Gastrocnemius medialis (tissue), 4 donors: ENCODE measurements at regions not wholly inside any gene's neighbourhood (a gene's known extent, or its start where the extent isn't known, plus 50 kb on each side); places are given as distances from the start of the nearest gene placed in this dataset.

ENCODE experiments used
- ATAC-seq, 2 donors: fragments of 150-250 bp; one replicate each; pipeline ENCODE4 v1.9.1; 2016
- DNase-seq, 2 donors: peaks; one replicate each; pipeline ENCODE4 v3.0.0-alpha.2; 2019
- H3K27ac ChIP-seq, 4 donors: fragments of 200-600 bp; sonication (generic); 1 replicate in 1 of 4; 2 replicates in 3 of 4; pipeline ENCODE4 v1.5.1; 2016 to 2018; ENCODE audit warnings: mild to moderate bottlenecking in 2 of 4, moderate library complexity in 1 of 4
- H3K27me3 ChIP-seq, 3 donors: fragments of 200-600 bp; sonication (generic) in 2 of 3; 1 replicate in 1 of 3; 2 replicates in 2 of 3; pipeline versions ENCODE4 v1.5.1 to v1.6.0; 2016 to 2019; ENCODE audit warnings: mild to moderate bottlenecking in 1 of 3, moderate library complexity in 1 of 3
- H3K36me3 ChIP-seq, 2 donors: fragments of 200-600 bp; sonication (generic) in 1 of 2; one replicate each; pipeline ENCODE4 v1.5.1; 2017 to 2018
- H3K4me1 ChIP-seq, 2 donors: fragments of 200-600 bp; sonication (generic) in 1 of 2; one replicate each; pipeline ENCODE4 v1.5.1; 2016 to 2017; ENCODE audit warnings: mild to moderate bottlenecking in 2 of 2
- H3K4me3 ChIP-seq, 4 donors: fragments of 200-600 bp; sonication (generic) in 3 of 4; 1 replicate in 1 of 4; 2 replicates in 3 of 4; pipeline ENCODE4 v1.5.1; 2016 to 2019; ENCODE audit warnings: mild to moderate bottlenecking in 2 of 4
- H3K9me3 ChIP-seq, 3 donors: fragments of 200-600 bp; sonication (generic) in 2 of 3; 1 replicate in 1 of 3; 2 replicates in 2 of 3; pipeline ENCODE4 v1.5.1; 2016 to 2019
- POLR2A ChIP-seq, 2 donors: fragments of 450-650 bp; IDR thresholded peaks; one replicate each; pipeline ENCODE4 v1.6.1; 2017; ENCODE audit warnings: antibody characterized with exemption in 2 of 2, mild to moderate bottlenecking in 2 of 2, moderate library complexity in 2 of 2
- in situ Hi-C, 4 donors: fragments of 200-750 bp; cut with MboI; loops; one replicate each; pipeline versions ENCODE4 v1.15.0 to v1.8.0; 2017; ENCODE audit warnings: low sequenced_read_pairs in 4 of 4
- intact Hi-C: fragments of 100-400 bp; cut with DNase I; formaldehyde crosslinking; loops from one replicate; pipeline ENCODE4 v1.15.1; 2023; ENCODE audit warnings: low total_unique reads
- TF ChIP-seq, protein P1 (sequence below), 5 experiments: fragments of 450-650 bp in 3 of 5; fragments of 200-600 bp in 2 of 5; sonication (generic) in 2 of 5; IDR thresholded peaks in 4 of 5; conservative IDR thresholded peaks in 1 of 5; 1 replicate in 4 of 5; 2 replicates in 1 of 5; pipeline ENCODE4 v1.5.1; 2016 to 2019; ENCODE audit warnings: antibody characterized with exemption in 5 of 5, mild to moderate bottlenecking in 3 of 5, moderate library complexity in 3 of 5

DNA sequence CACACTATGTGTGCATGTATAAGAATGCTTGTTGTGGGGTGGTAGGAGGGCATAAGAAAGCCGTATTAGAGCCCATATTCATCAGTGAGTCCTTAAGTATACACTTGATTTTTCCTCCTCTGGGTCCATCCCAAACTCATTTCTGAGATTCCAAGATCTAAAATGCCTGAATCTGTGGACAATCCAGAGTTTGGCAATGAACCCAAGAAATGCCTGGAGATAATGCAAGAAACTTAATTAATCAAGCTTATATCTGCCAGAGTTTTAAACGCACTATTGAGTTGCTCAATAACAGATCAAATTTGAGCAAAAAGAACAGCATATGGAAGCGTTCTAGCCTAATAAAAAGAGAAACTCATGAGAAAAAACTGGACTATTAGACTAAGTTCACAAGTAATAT is 143.4 kb upstream of the NAV3 start:
- no peak for DNase-seq
- TF ChIP-seq POLR2A (IDR thresholded peaks at IDR 0.05), result no peak
- TF ChIP-seq, protein P1, sequence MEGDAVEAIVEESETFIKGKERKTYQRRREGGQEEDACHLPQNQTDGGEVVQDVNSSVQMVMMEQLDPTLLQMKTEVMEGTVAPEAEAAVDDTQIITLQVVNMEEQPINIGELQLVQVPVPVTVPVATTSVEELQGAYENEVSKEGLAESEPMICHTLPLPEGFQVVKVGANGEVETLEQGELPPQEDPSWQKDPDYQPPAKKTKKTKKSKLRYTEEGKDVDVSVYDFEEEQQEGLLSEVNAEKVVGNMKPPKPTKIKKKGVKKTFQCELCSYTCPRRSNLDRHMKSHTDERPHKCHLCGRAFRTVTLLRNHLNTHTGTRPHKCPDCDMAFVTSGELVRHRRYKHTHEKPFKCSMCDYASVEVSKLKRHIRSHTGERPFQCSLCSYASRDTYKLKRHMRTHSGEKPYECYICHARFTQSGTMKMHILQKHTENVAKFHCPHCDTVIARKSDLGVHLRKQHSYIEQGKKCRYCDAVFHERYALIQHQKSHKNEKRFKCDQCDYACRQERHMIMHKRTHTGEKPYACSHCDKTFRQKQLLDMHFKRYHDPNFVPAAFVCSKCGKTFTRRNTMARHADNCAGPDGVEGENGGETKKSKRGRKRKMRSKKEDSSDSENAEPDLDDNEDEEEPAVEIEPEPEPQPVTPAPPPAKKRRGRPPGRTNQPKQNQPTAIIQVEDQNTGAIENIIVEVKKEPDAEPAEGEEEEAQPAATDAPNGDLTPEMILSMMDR (IDR thresholded peaks at IDR 0.05 in 4 of 5, conservative IDR thresholded peaks at IDR 0.05 in 1 of 5), result no peak
- Histone ChIP-seq H3K36me3 (no peaks in the 10 kb centered on the region), H3K4me3 (no peak overlapping the region), H3K4me1 (no peaks in the 10 kb centered on the region), H3K27ac (no peak overlapping the region), H3K27me3 (no peaks in the 10 kb centered on the region), H3K9me3 (no peaks in the 10 kb centered on the region)
- in situ Hi-C loops, result no loop called here
- ATAC-seq, result no peak
- intact Hi-C loops, result no loop called here

DNA sequence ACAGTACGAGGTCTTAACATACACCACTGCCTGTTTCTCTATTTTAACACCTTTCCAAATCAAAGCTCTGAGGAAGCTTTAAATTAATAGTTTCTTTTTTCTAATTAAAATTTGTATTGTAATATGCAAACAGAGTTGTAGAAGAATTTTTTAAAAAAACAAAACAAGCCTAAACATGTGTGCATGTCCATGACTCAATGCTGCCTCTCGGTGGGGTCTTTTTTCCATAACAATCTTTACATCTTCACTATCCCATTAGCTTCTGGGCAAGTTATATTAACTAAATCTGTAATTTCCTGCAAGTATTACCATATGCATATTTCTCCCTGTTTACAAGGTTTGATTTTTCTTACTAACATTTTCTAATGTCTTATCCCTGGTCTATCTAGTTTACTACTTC is 143.9 kb upstream of the NAV3 start:
- Histone ChIP-seq H3K4me1 (no peaks in the 10 kb centered on the region), H3K4me3 (no peak overlapping the region), H3K9me3 (no peaks in the 10 kb centered on the region), H3K27ac (no peak overlapping the region), H3K27me3 (no peaks in the 10 kb centered on the region), H3K36me3 (no peaks in the 10 kb centered on the region)
- DNase-seq, result no peak
- TF ChIP-seq, protein P1 (IDR thresholded peaks at IDR 0.05 in 4 of 5, conservative IDR thresholded peaks at IDR 0.05 in 1 of 5), result no peak
- no peak for TF ChIP-seq POLR2A (IDR thresholded peaks at IDR 0.05)
- ATAC-seq, result no peak
- intact Hi-C loops (no loop called here), in situ Hi-C loops (no loop called here)

DNA sequence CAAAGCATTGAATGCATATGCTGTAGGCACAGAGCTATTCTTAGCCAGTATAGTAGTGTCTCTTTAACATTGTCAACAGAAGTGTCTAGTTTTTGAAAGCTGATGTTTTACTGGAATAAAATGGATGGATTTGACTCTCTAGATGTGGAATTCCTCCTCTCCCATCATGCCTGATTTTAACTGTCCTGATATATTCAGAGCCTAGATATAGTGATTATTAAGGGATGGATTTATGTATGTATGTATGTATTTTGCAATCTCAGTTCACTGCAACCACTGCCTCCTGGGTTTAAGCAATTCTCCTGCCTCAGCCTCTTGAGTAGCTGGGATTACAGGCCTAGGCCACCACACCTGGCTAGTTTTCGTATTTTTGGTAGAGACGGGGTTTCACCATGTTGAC is 144.8 kb upstream of the NAV3 start:
- Histone ChIP-seq H3K4me1 (no peaks in the 10 kb centered on the region), H3K9me3 (no peaks in the 10 kb centered on the region), H3K36me3 (no peaks in the 10 kb centered on the region), H3K27me3 (no peaks in the 10 kb centered on the region), H3K27ac (no peak overlapping the region), H3K4me3 (no peak overlapping the region)
- in situ Hi-C loops (no loop called here), intact Hi-C loops (no loop called here)
- TF ChIP-seq POLR2A (IDR thresholded peaks at IDR 0.05), result no peak
- TF ChIP-seq, protein P1 (IDR thresholded peaks at IDR 0.05 in 4 of 5, conservative IDR thresholded peaks at IDR 0.05 in 1 of 5), result no peak
- DNase-seq, result no peak
- ATAC-seq, result no peak

DNA sequence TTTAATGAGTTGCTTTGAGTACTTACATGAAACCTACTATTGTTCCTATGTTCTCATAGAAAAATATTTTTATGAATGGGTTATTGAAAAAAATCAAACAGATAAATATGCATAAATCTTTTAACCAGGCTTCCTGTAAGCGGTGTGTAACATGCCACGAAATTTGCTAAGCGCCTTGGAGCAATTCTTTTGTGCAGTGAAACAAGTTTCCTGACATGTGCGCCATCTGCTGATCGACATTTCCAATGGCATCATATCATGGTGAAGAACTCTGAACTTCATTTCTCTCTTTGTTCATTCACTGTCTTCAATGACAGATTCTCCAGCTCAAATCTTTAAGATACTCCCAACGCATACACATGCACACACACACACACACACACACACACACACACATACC is 145.6 kb upstream of the NAV3 start:
- Histone ChIP-seq H3K4me1 (no peaks in the 10 kb centered on the region), H3K27ac (no peak overlapping the region), H3K9me3 (no peaks in the 10 kb centered on the region), H3K4me3 (no peak overlapping the region), H3K27me3 (no peaks in the 10 kb centered on the region), H3K36me3 (no peaks in the 10 kb centered on the region)
- ATAC-seq (peak in 1 of 2 donors; percentile 56), DNase-seq (peak in 1 of 2 donors; percentile 4)
- intact Hi-C loops (no loop called here), in situ Hi-C loops (no loop called here)
- TF ChIP-seq, protein P1 (IDR thresholded peaks at IDR 0.05 in 4 of 5, conservative IDR thresholded peaks at IDR 0.05 in 1 of 5), result peak in 3 of 5 experiments; percentile 11 to 35 (median 17)
- no peak for TF ChIP-seq POLR2A (IDR thresholded peaks at IDR 0.05)

DNA sequence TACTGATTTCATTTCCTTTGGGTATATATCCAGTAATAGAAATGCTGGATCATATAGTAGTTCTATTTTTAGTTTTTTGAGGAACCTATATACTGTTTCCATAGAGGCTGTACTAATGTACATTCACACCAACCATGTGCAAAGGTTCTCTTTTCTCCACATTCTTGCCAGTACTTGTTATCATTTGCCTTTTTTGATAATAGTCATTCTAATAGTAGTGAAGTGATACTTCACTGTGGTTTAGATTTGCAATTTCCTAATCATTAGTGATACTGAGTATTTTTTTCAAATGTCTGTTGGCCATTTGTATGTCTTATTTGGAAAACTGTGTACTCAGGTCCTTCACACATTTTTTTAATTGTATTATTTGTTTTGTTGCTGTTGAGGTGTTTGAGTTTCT is 148.2 kb upstream of the NAV3 start:
- in situ Hi-C loops (no loop called here), intact Hi-C loops (no loop called here)
- Histone ChIP-seq H3K27ac (no peak overlapping the region), H3K4me3 (no peak overlapping the region), H3K27me3 (no peaks in the 10 kb centered on the region), H3K4me1 (no peaks in the 10 kb centered on the region), H3K36me3 (no peaks in the 10 kb centered on the region), H3K9me3 (no peaks in the 10 kb centered on the region)
- ATAC-seq (no peak), DNase-seq (no peak)
- TF ChIP-seq, protein P1 (IDR thresholded peaks at IDR 0.05 in 4 of 5, conservative IDR thresholded peaks at IDR 0.05 in 1 of 5), result no peak
- no peak for TF ChIP-seq POLR2A (IDR thresholded peaks at IDR 0.05)
